ENCODE measurements at regions not wholly inside any gene's neighbourhood (a gene's known extent, or its start where the extent isn't known, plus 50 kb on each side); places are given as distances from the start of the nearest gene placed in this dataset.

DNA sequence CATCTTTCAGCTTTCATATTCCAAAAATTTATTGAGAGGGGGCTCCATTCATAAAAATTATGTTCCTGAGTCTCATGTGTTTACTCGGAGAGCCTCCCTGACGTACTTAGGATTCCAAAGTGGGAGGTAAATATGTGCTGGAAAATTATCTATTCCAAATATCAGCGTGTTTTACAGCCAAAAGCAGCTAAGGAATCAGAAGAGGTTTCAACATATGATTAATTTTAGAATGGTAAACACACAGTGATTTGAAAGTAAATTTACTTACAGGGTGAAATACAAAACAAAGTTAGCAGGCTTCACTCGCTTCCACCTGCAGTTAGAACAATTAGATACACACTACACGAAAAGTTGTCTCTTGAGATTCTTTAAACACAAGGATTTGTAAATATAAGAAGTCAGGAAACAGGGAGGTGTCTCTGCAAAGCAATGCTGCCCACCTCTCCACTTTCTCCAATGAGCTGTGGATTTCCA lies 313.8 kb upstream of the NBEA start:
- no peak overlapping the region for H3K4me3 ChIP-seq (ENCODE audit: low read depth, low read length)
- DNase-seq (ENCODE audit: low read depth): no peak
- TF ChIP-seq CTCF (IDR thresholded peaks at IDR 0.05; ENCODE audit: insufficient read depth, low read length): no peak

GRCh38 chr13:34634448-34634847 lies 307.6 kb upstream of the NBEA start:
- DNase-seq (ENCODE audit: low read depth): no peak
- H3K4me3 ChIP-seq (ENCODE audit: low read depth, low read length): no peak overlapping the region

GRCh38 chr13:34637138-34637537 lies 304.9 kb upstream of the NBEA start:
- no peak for DNase-seq (ENCODE audit: low read depth)
- no peak overlapping the region for H3K4me3 ChIP-seq (ENCODE audit: low read depth, low read length)
- TF ChIP-seq CTCF (IDR thresholded peaks at IDR 0.05; ENCODE audit: insufficient read depth, low read length): no peak

More at GRCh38 chr13:34634448-34634847, 307.6 kb upstream of the NBEA start:
- no peak for TF ChIP-seq CTCF (IDR thresholded peaks at IDR 0.05; ENCODE audit: insufficient read depth, low read length)

DNA sequence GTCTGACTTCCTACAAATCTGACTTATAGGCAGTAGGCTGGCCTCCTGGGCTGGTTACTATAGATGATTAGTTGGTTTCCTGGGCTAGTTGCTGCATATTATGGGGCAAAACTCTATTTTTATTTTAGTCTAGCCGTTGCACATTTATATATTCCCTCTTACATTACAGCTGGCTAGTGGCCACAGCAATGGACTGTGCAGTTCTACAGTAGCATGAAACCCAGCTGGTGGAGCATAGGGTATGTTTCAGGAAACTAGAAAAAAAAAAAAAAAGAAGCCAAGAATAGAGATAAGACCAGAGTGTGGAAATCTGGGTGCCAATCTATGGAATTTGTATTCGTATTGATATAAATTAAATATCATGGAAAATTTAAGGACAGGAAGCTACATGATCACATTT lies 304.4 kb upstream of the NBEA start:
- DNase-seq (ENCODE audit: low read depth): no peak
- no peak overlapping the region for H3K4me3 ChIP-seq (ENCODE audit: low read depth, low read length)
- TF ChIP-seq CTCF (IDR thresholded peaks at IDR 0.05; ENCODE audit: insufficient read depth, low read length): no peak

GRCh38 chr13:34638897-34639296 lies 303.2 kb upstream of the NBEA start:
- no peak for TF ChIP-seq CTCF (IDR thresholded peaks at IDR 0.05; ENCODE audit: insufficient read depth, low read length)
- no peak for DNase-seq (ENCODE audit: low read depth)
- H3K4me3 ChIP-seq (ENCODE audit: low read depth, low read length): no peak overlapping the region

DNA sequence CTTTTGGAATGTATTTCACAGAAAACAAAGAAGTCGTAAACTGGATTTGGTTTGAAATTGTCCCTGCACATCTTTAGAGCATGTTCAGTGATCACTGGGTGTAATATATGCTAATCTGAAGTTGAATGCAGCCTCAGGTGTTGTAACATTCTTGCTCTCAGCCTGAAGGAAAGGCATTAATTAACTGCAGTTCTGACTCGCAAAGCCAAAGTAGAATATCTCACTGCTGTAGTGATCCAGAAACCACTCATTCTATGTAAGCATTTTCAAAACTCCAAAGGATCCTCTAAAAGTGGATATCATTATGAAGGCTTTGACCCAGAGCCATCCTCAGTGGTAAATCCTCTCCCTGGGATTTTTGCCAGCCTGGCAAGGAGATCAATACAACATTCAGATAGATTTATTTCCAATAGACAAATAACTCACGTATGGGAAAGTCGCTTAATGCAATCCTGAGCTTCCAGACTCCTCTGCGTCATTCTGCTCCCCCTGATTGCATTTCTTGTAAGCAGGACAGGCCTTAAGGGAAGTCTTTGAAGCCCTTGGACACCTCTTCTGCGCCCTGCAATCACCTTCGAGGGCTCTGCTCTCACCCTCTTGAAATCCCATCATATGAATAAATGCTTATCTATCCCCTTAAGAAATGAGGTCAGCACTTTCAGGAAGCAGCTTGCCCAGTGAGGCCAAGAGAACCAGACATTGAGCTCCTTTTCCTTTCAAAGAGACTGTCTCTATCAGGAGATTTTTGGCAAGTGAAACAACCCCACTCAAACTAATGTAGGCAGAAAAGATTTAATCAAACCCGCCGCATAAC lies 301.7 kb upstream of the NBEA start:
- TF ChIP-seq CTCF (IDR thresholded peaks at IDR 0.05; ENCODE audit: insufficient read depth, low read length): no peak
- no peak for DNase-seq (ENCODE audit: low read depth)
- no peak overlapping the region for H3K4me3 ChIP-seq (ENCODE audit: low read depth, low read length)

- TF ChIP-seq CTCF (IDR thresholded peaks at IDR 0.05; ENCODE audit: insufficient read depth, low read length): no peak
- H3K4me3 ChIP-seq (ENCODE audit: low read depth, low read length): no peak overlapping the region
- no peak for DNase-seq (ENCODE audit: low read depth)
Measured at GRCh38 chr13:34640993-34641330, 301.1 kb upstream of the NBEA start.
